Smooth muscle cell (in vitro differentiated cells): ENCODE measurements at regions not wholly inside any gene's neighbourhood (a gene's known extent, or its start where the extent isn't known, plus 50 kb on each side); places are given as distances from the start of the nearest gene placed in this dataset.

Experiments
- DNase-seq: peaks from one replicate; lab custom pipeline; 2025; ENCODE audit not compliant: unreplicated experiment; lab: John Stamatoyannopoulos, UW
- H2AFZ ChIP-seq: fragments of 200-600 bp; sonication (generic); 2 replicates; pipeline ENCODE4 v1.6.0; 2016; ENCODE audit warnings: antibody characterized with exemption, low read depth, mild to moderate bottlenecking
- H3F3A ChIP-seq: fragments of 200-600 bp; sonication (generic); 2 replicates; pipeline ENCODE4 v1.6.0; 2017; ENCODE audit warnings: antibody characterized with exemption, low read depth
- H3K27ac ChIP-seq: fragments of 200-600 bp; sonication (generic); 2 replicates; pipeline ENCODE4 v1.5.1; 2016; ENCODE audit warnings: low read depth, mild to moderate bottlenecking
- H3K27me3 ChIP-seq: fragments of 200-600 bp; sonication (generic); 2 replicates; pipeline ENCODE4 v1.6.1; 2016; ENCODE audit warnings: low read depth, mild to moderate bottlenecking
- H3K36me3 ChIP-seq: fragments of 200-600 bp; sonication (generic); 2 replicates; pipeline ENCODE4 v1.5.1; 2016; ENCODE audit warnings: low read depth
- H3K4me1 ChIP-seq: fragments of 200-600 bp; sonication (generic); 2 replicates; pipeline ENCODE4 v1.5.1; 2016; ENCODE audit warnings: low read depth
- H3K4me2 ChIP-seq: fragments of 200-600 bp; sonication (generic); 2 replicates; pipeline ENCODE4 v1.6.0; 2016; ENCODE audit warnings: mild to moderate bottlenecking
- H3K4me3 ChIP-seq: fragments of 200-600 bp; sonication (generic); 2 replicates; pipeline ENCODE4 v1.5.1; 2016; ENCODE audit warnings: mild to moderate bottlenecking
- H3K79me2 ChIP-seq: fragments of 200-600 bp; sonication (generic); 2 replicates; pipeline ENCODE4 v1.6.0; 2016; ENCODE audit warnings: low read depth, mild to moderate bottlenecking
- H3K9ac ChIP-seq: fragments of 200-600 bp; sonication (generic); 2 replicates; pipeline ENCODE4 v1.6.0; 2016; ENCODE audit warnings: low read depth
- H3K9me3 ChIP-seq: fragments of 200-600 bp; sonication (generic); replicated peaks from 2 replicates; pipeline ENCODE4 v1.5.1; 2016; ENCODE audit warnings: low read depth
- H4K20me1 ChIP-seq: fragments of 200-600 bp; sonication (generic); 2 replicates; pipeline ENCODE4 v1.6.0; 2016; ENCODE audit warnings: low read depth
- CTCF ChIP-seq: fragments of 200-600 bp; sonication (generic); IDR thresholded peaks from 2 replicates; pipeline ENCODE4 v1.5.1; 2017; ENCODE audit warnings: borderline replicate concordance, mild to moderate bottlenecking, antibody characterized with exemption; ENCODE audit not compliant: insufficient read depth, poor library complexity, severe bottlenecking
- WGBS: methylation state at CpG from one replicate; pipeline ENCODE4 v1.1.7; 2016; ENCODE audit warnings: low lambda C conversion rate; 5-methylcytosine and 5-hydroxymethylcytosine counted together

GRCh38 chr3:154749514-154749913, 319.5 kb upstream of the GPR149 start:
- H3F3A ChIP-seq, result no peaks in the 10 kb centered on the region
- no peak overlapping the region for H3K27ac ChIP-seq
- no peak for DNase-seq
- no peak overlapping the region for H3K4me3 ChIP-seq
- no peak overlapping the region for H3K4me2 ChIP-seq
- no peak for TF ChIP-seq CTCF
- no peaks in the 10 kb centered on the region for H3K4me1 ChIP-seq
- H4K20me1 ChIP-seq, result no peaks in the 10 kb centered on the region
- no peak overlapping the region for H3K9ac ChIP-seq
- 84% methylated on average over 3 of the region's 3 CpGs for WGBS
- no peaks in the 10 kb centered on the region for H3K36me3 ChIP-seq
- H3K9me3 ChIP-seq, result no peaks in the 10 kb centered on the region
- H3K27me3 ChIP-seq, result no peaks in the 10 kb centered on the region
- H3K79me2 ChIP-seq, result no peaks in the 10 kb centered on the region
- no peak overlapping the region for H2AFZ ChIP-seq

GRCh38 chr3:154745929-154746328, 315.9 kb upstream of the GPR149 start:
- peak; percentile 5 for TF ChIP-seq CTCF
- Histone ChIP-seq H3K36me3 (no peaks in the 10 kb centered on the region), H3K4me2 (no peak overlapping the region), H3F3A (no peaks in the 10 kb centered on the region), H2AFZ (no peak overlapping the region), H3K9ac (no peak overlapping the region), H3K27me3 (no peaks in the 10 kb centered on the region), H3K79me2 (no peaks in the 10 kb centered on the region), H3K27ac (no peak overlapping the region), H3K4me3 (no peak overlapping the region), H3K9me3 (no peaks in the 10 kb centered on the region), H3K4me1 (no peaks in the 10 kb centered on the region), H4K20me1 (no peaks in the 10 kb centered on the region)
- DNase-seq, result no peak
- 76% methylated on average over 1 of the region's 1 CpG for WGBS

GRCh38 chr3:154745122-154745521, 315.1 kb upstream of the GPR149 start:
- Histone ChIP-seq H4K20me1 (no peaks in the 10 kb centered on the region), H3K36me3 (no peaks in the 10 kb centered on the region), H3K9me3 (no peaks in the 10 kb centered on the region), H3K79me2 (no peaks in the 10 kb centered on the region), H3K4me3 (no peak overlapping the region), H3F3A (no peaks in the 10 kb centered on the region), H3K4me2 (no peak overlapping the region), H3K4me1 (no peaks in the 10 kb centered on the region), H3K27ac (no peak overlapping the region), H2AFZ (no peak overlapping the region), H3K9ac (no peak overlapping the region), H3K27me3 (no peaks in the 10 kb centered on the region)
- TF ChIP-seq CTCF, result no peak
- no peak for DNase-seq

GRCh38 chr3:154743418-154743817, 313.4 kb upstream of the GPR149 start:
- Histone ChIP-seq H4K20me1 (no peaks in the 10 kb centered on the region), H2AFZ (no peak overlapping the region), H3K4me1 (no peaks in the 10 kb centered on the region), H3K36me3 (no peaks in the 10 kb centered on the region), H3K4me2 (no peak overlapping the region), H3K9ac (no peak overlapping the region), H3F3A (no peaks in the 10 kb centered on the region), H3K79me2 (no peaks in the 10 kb centered on the region), H3K4me3 (no peak overlapping the region), H3K27me3 (no peaks in the 10 kb centered on the region), H3K27ac (no peak overlapping the region), H3K9me3 (no peaks in the 10 kb centered on the region)
- DNase-seq, result no peak
- no peak for TF ChIP-seq CTCF
